ENCODE measurements at regions not wholly inside any gene's neighbourhood (a gene's known extent, or its start where the extent isn't known, plus 50 kb on each side); places are given as distances from the start of the nearest gene placed in this dataset.
A peak's percentile ranks its signal among the peaks of the same experiment; 100 is the strongest.

DNA sequence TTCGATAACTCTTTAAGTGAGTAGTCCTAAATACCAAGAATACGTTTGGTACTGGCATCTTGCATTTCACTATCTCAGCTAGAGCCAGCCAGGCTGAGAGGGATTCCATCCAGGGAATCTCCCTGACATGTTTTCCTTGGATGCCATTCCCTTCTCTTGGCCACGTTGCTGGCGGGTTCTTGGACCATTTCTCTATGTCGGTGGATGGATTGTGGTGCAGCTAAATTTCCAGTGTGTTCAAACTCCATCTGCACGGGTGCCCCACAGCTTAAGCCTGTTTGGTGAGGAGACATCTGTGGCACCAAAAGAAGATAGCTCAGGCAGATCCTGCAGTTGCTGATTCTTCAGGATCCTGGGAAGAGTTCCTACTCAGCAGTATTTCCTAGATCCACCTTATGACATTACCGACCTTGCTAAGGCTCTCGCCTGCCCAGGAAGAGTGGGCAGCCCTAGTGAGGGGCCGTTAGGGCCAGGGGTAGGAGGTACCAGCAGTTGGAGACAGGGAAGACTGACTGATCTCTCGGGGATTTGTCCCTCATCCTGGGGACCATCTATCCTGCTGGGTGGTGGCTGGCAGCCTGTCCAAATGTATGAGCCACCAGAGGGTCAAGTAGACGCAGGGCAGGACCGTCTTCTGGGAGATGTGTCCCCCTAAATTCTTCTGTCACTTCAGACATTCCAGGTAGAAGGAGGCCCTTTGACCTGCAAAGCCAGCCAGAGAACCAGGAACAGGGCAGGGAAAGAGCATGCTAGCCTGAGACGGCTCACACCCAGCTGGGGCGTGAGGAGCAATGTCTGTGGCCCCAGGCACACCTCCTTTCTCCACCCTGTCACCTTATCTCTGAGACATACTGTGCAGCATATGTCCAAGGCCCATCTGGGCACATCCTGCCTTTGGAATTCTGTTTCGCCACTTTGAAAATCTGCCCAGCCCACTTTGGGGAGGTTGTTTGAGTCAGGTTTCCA lies 72.6 kb upstream of the CAPRIN2 start:
- FAIRE-seq = no peak

DNA sequence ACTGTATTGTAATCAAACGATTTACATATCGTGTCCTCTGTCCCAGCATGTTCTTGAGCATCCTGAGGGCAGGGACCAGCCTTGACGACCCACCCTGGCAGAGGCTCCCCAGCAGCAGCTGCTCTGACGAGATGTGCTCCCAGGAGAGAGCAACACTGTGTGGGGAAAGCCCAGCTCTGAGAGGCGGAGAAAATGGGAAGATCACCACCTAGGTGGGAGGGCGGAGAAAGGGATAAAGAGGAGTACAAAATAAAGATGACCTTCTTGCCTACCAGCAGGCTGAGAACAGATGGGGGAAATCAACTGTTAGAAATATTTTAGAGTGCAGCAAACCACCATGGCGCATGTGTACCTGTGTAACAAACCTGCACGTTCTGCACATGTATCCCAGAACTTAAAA lies 71.5 kb upstream of the CAPRIN2 start:
- FAIRE-seq = no peak

DNA sequence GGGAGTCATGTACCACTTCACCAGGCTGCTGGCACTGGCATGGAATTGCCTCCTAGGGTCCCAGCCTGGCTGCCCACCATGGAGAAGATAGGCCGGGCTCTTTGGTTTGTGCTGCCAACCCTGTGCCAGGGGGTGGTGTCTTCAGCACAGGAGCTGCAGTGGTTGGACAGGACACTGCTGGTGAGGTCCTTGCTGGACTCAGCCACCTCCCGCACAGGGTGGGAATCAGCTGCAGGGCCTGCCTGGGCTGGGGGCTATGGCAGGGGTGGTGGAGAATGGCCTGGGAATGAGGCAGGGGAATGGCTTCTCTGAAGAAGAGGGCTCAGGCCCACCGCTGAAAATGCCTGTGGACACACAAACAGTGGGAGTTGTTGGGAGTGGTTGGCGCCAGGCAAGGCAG lies 70.6 kb upstream of the CAPRIN2 start:
- FAIRE-seq = no peak

DNA sequence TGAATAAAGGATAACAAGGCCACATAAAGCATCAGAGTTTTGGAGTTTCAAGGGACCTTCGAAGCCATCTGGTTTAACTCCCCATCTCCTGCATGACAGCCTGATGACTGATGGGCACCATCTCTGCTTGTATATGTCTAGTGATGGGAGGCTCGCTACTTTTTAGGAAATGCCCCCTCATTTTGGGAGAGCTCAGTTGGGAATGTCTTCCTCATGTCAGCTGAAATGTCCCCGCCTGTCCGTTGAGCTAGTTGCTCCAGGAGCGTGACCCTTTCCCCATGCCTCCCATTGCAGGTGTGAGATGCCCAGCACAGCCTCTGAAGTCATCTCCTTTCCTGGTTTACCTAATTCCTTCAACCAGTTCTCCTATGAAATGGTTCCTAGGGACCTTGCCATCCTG lies 69.6 kb upstream of the CAPRIN2 start:
- FAIRE-seq = no peak

DNA sequence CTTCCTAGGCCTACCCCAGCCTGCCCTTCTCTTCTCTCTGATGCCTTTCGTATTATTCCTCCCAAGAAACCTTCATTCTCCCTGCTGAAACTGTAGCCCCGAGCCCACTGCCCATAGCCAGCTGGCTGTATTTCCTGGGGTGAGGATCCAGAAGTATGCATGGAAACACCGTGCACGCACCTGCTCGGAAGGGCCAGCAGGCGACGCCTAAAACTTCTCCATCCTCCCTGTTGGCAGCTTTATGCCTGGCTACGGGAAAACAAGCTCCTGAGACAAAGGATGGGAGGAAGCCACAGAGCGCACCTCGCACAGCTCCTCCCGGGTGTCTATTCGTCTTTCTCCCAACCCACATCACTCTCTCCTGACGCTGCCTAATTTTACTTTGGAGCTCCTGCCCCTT lies 69.0 kb upstream of the CAPRIN2 start:
- no peak for FAIRE-seq

DNA sequence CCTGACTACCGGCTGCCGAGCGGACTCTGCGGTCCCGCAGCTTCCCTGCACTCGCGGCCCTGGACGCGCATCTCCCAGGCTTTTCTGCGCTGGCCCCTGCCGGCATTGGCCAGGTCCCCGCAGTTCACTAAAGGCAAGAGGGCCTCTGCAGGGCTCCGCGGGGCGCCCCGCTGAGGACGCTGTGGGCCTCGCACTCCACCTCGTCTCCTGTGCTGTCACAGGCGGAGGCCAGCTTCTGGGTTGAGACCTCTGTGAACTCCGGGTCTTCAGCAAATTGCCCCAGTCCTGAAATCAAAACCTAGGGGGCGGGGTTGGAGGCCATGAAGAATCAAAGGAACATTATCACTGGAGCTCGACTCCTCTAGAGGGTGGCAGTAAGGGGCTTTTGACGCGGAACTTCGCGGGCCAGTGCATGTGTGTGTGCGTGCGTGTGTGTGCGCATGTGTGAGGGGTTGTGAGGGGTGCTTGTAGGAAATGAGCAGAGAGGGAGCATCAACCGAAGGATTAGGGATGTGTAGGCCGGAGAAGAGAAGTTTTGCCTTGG lies 68.5 kb upstream of the CAPRIN2 start:
- no peak for FAIRE-seq

DNA sequence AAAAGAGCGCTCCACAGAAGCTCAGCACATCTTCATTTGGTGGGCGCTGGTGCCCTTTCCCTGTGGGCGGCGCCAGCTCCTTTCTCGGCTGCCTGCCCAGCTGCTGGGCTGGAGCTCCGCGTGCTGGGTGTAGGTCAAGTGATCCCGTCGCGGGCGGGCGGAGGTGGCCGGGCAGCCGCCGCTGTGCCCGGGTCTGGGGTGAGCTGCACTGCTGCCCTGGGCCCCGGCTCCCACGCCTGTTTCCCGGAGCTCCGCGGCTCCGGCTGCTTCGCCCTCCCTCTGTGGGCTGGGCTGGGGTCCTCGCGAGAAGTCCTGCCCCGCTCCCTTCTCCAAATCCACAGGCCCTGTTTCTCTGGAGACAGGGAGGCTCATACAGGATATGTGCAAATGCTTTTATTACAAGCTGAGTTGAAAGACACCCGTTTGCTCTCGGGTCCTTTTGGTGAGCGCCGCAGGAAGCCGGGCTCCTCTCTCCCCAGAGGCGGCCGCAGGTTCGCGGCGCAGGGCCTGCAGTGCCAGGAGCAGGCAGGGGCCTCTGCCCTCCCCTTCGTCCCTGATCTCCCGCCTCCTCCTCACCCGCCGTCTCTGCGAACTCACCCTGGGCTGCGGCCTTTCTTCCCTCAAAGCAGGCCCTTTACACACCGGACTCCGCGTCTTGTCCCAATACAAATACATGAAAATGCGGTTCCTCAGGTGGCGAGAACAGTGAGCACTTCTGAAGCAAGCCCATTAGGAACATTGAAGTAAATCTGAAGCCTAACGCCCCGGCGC lies 67.8 kb upstream of the CAPRIN2 start:
- no peak for FAIRE-seq

DNA sequence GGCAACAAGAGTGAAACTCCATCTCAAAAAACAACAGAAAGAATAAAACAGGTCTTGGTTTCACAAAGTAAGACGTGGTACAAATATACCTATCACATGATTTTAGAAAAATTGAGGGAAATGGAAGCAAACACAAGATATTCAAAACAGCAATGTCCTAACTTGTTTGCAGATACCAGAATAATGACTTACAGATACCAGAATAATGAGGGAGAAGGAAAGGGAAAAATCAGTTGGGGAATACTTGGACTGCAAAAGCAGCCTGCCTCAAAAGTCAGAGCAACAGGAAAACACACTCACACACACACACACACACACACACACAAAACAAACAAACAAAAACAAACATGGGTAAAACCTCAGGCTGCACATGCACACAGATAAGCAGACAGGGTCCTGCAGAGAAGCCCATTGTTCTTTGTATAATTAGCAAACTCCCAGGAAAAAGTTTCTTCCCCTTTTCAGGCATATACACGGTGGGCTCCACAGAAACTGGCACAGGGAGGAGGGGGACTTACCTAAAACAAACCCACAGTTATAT lies 65.7 kb upstream of the CAPRIN2 start:
- FAIRE-seq = no peak

DNA sequence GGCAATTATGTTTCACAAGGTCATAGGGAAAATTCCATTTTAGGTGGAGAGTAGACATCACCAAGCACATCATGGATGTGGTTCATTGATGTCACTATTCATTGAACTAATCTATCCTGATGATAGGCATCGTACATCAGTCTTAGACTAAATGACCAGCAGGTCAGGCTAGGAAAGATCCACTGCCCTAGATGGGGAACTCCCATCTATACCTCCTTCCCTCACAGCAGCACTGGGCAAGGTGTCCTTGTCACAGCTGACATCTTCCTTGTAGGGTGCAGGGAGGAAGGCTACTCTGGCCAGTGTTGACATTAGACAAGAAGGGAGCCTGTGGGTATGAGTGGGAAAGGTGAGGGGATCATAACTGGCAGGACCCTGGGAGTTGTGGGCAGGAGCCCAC lies 63.8 kb upstream of the CAPRIN2 start:
- no peak for FAIRE-seq

DNA sequence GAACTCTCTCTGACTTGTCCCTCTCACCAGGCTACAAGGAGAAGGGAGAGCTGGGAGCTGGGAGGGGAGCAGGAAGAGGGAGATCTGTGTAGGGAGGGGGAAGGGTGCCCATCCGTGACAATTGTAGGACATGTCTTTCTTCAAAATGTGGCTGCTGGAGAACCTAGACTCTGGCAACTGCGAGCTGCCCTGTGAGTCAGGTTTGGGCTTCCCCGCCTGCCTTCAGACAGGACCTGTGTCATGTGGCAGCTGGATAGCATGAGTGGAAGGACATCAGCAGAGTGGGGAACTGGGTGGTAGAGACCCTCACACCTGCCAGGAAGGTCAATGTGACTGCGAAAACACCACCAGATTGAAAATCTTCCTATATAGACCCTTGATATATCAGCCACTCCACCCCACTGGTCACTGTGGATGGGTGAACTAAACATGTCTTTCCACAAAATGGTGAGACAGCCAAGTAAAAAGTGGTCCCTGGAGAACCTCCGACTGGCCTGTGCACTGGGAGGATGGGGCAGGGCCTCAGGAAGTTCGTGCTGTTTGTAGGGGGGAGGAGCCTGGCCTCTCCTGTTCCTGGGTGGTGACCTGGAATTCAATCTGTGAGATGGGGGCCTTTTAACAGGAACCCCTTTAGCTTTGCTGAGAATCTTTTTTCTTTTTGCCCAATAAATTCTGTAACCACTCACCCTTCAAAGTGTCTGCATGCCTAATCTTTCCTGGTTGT lies 62.2 kb upstream of the CAPRIN2 start:
- FAIRE-seq = no peak

DNA sequence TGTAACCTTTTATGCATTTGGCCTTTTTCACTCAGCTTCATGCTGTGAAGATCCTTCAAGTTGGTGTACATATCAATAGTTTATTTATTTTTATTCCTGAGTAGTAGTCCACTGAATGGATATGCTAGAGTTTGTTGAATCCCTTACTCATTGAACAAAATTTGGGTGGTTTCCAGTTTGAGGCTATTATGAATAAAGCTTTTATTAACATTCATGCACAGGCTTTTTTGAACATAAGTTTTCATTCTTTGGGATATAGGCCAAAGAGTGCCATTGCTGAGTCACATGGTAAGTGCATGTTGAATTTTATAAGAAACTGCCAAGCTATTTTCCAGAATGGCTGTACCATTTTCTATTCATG lies 59.5 kb upstream of the CAPRIN2 start:
- no peak for FAIRE-seq

DNA sequence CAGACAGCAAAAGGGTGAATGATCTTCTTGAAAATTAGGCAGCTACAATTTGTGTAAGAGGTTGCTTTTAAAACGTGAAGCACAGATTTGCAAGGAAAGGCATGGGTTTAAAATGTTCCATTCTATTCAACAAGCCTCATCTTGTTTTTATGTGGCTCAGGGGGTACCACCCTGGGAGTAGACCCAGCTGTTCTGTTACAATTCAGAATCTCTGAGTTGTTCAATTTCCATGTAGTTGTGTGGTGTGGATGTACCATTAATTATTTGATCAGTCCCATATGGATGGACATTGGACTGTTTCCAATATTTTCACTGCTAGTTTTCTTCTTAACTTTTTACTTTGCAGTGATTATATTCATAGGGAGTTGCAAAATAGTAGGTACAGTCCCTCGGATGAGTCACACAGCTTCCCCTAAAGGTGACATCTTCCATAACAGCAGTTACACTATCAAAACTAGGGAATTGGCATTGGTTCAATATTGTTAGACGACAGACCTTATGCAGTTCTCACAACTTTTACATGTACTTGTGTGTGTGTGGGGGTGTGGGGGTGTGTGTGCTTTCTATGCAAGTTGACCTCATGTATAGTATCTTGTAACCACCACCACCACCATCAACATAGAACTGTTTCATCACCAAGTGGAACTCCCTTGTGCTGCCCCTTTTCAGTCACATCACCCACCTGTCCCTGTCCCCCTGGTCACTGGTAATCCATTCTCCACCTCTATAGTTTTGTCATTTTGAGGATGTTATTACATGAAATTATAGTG lies 59.0 kb upstream of the CAPRIN2 start:
- FAIRE-seq = no peak

DNA sequence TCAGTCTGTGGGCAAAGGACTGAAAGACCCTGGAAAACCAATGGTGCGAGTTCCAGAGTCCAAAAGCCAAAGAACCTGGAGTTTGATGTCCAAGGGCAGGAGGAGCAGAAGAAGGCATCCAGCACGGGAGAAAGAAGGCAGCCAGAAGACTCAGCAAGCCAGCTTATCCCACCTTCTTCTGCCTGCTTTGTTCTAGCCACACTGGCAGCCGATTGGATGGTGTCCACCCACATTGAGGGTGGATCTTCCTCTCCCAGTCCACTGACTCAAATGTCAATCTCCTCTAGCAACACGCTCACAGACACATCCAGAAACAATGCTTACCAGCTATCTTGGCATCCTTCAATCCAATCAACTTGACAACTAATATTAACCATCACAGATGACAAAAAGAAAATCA lies 57.2 kb upstream of the CAPRIN2 start:
- no peak for FAIRE-seq

DNA sequence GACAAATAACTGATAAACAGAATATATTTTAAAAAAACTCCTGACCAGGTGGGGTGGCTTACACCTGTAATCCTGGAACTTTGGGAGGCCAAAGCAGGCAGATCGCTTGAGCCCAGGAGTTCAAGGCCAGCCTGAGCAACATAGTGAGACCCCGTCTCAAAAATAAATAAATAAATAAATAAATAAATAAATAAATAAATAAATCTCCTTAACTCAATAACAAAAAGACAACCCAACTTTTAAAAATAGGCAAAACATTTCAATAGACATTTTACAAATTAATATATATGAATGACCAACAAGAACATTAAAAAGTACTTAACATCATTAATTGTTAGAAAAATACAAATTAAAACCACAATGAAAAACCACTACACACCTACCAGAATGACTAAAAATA lies 56.2 kb upstream of the CAPRIN2 start:
- no peak for FAIRE-seq

DNA sequence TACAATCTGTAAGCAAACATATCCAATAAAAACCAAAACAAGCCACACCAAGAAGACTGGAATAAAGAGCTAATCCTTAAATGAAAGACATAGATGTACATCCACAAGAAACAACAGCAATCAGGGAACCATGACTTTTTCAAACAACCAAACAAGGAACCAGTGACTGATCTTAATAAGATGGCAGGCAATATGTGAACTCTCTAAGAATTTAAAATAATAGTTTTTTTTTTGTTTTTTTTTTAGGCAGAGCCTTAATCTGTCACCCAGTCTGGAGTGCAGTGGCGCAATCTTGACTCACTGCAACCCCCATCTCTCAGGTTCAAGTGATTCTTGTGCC lies 52.9 kb upstream of the CAPRIN2 start:
- FAIRE-seq = no peak

DNA sequence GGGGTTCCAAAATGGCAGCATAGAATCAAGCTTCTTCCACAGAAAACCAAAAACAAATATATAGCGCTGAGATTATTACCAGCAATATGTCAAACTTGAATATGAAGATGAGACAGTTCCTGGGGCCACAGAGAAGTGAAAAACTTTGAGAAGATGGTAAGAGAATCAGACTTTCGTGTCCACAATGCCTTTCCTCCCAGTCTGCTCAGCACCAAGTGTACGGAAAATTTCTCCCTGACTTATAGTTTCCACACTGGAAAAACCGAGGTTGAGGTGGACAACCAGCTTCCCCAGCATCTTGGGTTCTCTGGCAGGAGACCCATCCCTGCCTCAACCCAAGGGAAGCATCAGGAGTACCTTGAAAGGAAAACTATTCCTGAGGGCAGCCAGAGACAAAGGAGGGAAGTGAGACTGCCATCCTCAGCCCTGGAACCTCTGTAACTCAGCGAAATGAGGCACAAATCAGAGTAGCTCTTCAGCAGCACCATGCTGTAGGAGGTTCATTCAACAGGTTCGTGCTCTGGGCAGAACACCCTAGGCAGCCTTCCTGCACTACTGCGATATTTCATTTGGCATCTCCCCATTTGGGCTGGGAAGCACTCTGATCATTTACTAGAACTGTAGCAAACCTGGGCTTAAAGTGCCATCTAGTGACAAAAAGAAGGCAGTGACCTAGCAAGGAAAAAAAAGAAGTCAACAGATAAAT lies 52.4 kb upstream of the CAPRIN2 start:
- FAIRE-seq = peak; percentile 82

DNA sequence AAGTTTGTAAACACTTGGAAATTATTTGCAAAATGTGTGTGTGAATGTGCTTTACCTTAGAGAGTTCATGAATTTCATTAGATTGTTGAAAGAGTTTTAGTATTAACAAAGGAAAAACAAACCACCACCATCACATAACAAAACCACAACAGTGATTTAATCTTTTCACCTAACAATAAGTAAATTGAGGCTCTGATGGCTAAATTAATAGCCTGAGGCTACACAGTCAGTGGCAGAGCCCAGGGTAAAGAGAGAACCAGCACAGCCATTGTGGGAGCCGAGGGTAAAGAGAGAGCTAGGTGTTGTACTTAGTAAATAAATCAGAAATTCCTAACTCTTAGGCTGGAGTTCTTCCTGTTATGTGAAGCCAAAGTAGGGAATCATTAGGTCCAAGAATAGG lies 51.2 kb upstream of the CAPRIN2 start:
- no peak for FAIRE-seq
